H9 (cell line): ENCODE measurements at regions not wholly inside any gene's neighbourhood (a gene's known extent, or its start where the extent isn't known, plus 50 kb on each side); places are given as distances from the start of the nearest gene placed in this dataset.

Source experiments
- DNase-seq: peaks from one replicate; pipeline ENCODE4 v3.0.0-alpha.2; 2017
- H2AFZ ChIP-seq: one replicate; pipeline ENCODE4 v1.6.1; 2013; ENCODE audit warnings: mild to moderate bottlenecking, low read length, control low read depth, moderate library complexity
- H2AK5ac ChIP-seq: 2 replicates; pipeline ENCODE4 v1.6.1; 2013; ENCODE audit warnings: low read length, control low read depth, mixed read lengths; ENCODE audit not compliant: insufficient read length
- H2BK120ac ChIP-seq: one replicate; pipeline ENCODE4 v1.6.1; 2013; ENCODE audit warnings: low read depth, mild to moderate bottlenecking, low read length, control low read depth, inconsistent platforms; ENCODE audit not compliant: poor library complexity, severe bottlenecking
- H2BK12ac ChIP-seq: 2 replicates; pipeline ENCODE4 v1.6.1; 2013; ENCODE audit warnings: low read length, control low read depth, mixed read lengths, low read depth; ENCODE audit not compliant: insufficient read length
- H2BK15ac ChIP-seq: 2 replicates; pipeline ENCODE4 v1.6.1; 2013; ENCODE audit warnings: low read depth, low read length, control low read depth
- H2BK20ac ChIP-seq: one replicate; pipeline ENCODE4 v1.6.1; 2013; ENCODE audit warnings: low read depth, mild to moderate bottlenecking, low read length, control low read depth, inconsistent platforms; ENCODE audit not compliant: poor library complexity, severe bottlenecking
- H2BK5ac ChIP-seq: 2 replicates; pipeline ENCODE4 v1.6.1; 2013; ENCODE audit warnings: low read length, control low read depth, mixed read lengths; ENCODE audit not compliant: insufficient read length
- H3K14ac ChIP-seq: 2 replicates; pipeline ENCODE4 v1.6.1; 2013; ENCODE audit warnings: low read length, control low read depth; ENCODE audit not compliant: insufficient read depth
- H3K18ac ChIP-seq: 2 replicates; pipeline ENCODE4 v1.6.1; 2013; ENCODE audit warnings: low read depth, mild to moderate bottlenecking, mixed read lengths, low read length, control low read depth; ENCODE audit not compliant: insufficient read length
- H3K23ac ChIP-seq: 2 replicates; pipeline ENCODE4 v1.6.1; 2013; ENCODE audit warnings: low read length, control low read depth, mixed read lengths, low read depth; ENCODE audit not compliant: insufficient read length
- H3K23me2 ChIP-seq: 2 replicates; pipeline ENCODE4 v1.6.1; 2013; ENCODE audit warnings: low read depth, mild to moderate bottlenecking, mixed read lengths, low read length, control low read depth; ENCODE audit not compliant: insufficient read length, poor library complexity, severe bottlenecking
- H3K27ac ChIP-seq: 2 replicates; pipeline ENCODE4 v1.5.1; 2013; ENCODE audit warnings: low read length, control low read depth, mixed read lengths, low read depth; ENCODE audit not compliant: insufficient read length
- H3K27me3 ChIP-seq: 2 replicates; pipeline ENCODE4 v1.6.1; 2013; ENCODE audit warnings: low read length, control low read depth, inconsistent platforms; ENCODE audit not compliant: insufficient read depth
- H3K4ac ChIP-seq: 2 replicates; pipeline ENCODE4 v1.6.1; 2013; ENCODE audit warnings: low read depth, mild to moderate bottlenecking, control low read depth, inconsistent platforms, low read length, moderate library complexity
- H3K4me1 ChIP-seq: 2 replicates; pipeline ENCODE4 v1.6.1; 2013; ENCODE audit warnings: low read length, control low read depth, inconsistent platforms; ENCODE audit not compliant: insufficient read depth
- H3K4me2 ChIP-seq: 2 replicates; pipeline ENCODE4 v1.6.1; 2013; ENCODE audit warnings: low read length, control low read depth, mixed read lengths; ENCODE audit not compliant: insufficient read length, insufficient read depth
- H3K56ac ChIP-seq: 2 replicates; pipeline ENCODE4 v1.6.1; 2013; ENCODE audit warnings: low read depth, mild to moderate bottlenecking, mixed read lengths, low read length, control low read depth; ENCODE audit not compliant: insufficient read length
- H3K79me1 ChIP-seq: 2 replicates; pipeline ENCODE4 v1.6.1; 2013; ENCODE audit warnings: low read depth, mild to moderate bottlenecking, moderate library complexity, low read length, control low read depth, inconsistent platforms; ENCODE audit not compliant: insufficient read depth, poor library complexity, severe bottlenecking
- H3K79me2 ChIP-seq: 2 replicates; pipeline ENCODE4 v1.6.1; 2013; ENCODE audit warnings: low read length, control low read depth, inconsistent platforms; ENCODE audit not compliant: insufficient read depth
- H3K9ac ChIP-seq: 2 replicates; pipeline ENCODE4 v1.6.1; 2013; ENCODE audit warnings: low read length, control low read depth, mixed read lengths; ENCODE audit not compliant: insufficient read length; ENCODE audit errors: extremely low read depth
- H3K9me3 ChIP-seq: one replicate; pipeline ENCODE4 v1.6.1; 2013; ENCODE audit warnings: low read depth, low read length, inconsistent platforms; ENCODE audit not compliant: control insufficient read depth
- H3T11ph ChIP-seq: one replicate; pipeline ENCODE4 v1.6.1; 2013; ENCODE audit warnings: mild to moderate bottlenecking, low read length, control low read depth, inconsistent platforms
- H4K20me1 ChIP-seq: one replicate; pipeline ENCODE4 v1.6.1; 2013; ENCODE audit not compliant: control insufficient read depth, insufficient read length, insufficient read depth
- H4K5ac ChIP-seq: 2 replicates; pipeline ENCODE4 v1.6.1; 2013; ENCODE audit warnings: low read depth, mild to moderate bottlenecking, mixed read lengths, low read length, control low read depth; ENCODE audit not compliant: insufficient read length
- H4K8ac ChIP-seq: replicated peaks from 2 replicates; pipeline ENCODE4 v1.6.1; 2013; ENCODE audit warnings: low read length, control low read depth, mixed read lengths, low read depth; ENCODE audit not compliant: insufficient read length
- H4K91ac ChIP-seq: 2 replicates; pipeline ENCODE4 v1.6.1; 2013; ENCODE audit warnings: low read depth, mild to moderate bottlenecking, moderate library complexity, mixed read lengths, low read length, control low read depth; ENCODE audit not compliant: insufficient read length
- H3K27ac Mint-ChIP-seq, 3 experiments: 2 replicates in 2 of 3; 3 replicates in 1 of 3; pipeline ENCODE4 v1.8.0; 2020 to 2021; ENCODE audit warnings: mixed read lengths in 3 of 3, mild to moderate bottlenecking in 1 of 3, moderate library complexity in 1 of 3
- H3K27me3 Mint-ChIP-seq: 2 replicates; pipeline ENCODE4 v1.8.0; 2021; ENCODE audit warnings: low read depth, mild to moderate bottlenecking, moderate library complexity, mixed read lengths
- H3K36me3 Mint-ChIP-seq, 3 experiments: 2 replicates in 2 of 3; 3 replicates in 1 of 3; pipeline ENCODE4 v1.8.0; 2020 to 2021; ENCODE audit warnings: low read depth in 3 of 3, mixed read lengths in 3 of 3; ENCODE audit not compliant: insufficient read depth in 1 of 3
- H3K4me1 Mint-ChIP-seq, 2 experiments: 2 replicates each; pipeline ENCODE4 v1.8.0; 2020; ENCODE audit warnings: mixed read lengths in 2 of 2
- H3K4me3 Mint-ChIP-seq, 2 experiments: 2 replicates in 1 of 2; 3 replicates in 1 of 2; pipeline ENCODE4 v1.8.0; 2020 to 2021; ENCODE audit warnings: mild to moderate bottlenecking in 2 of 2, mixed read lengths in 2 of 2, moderate library complexity in 1 of 2
- H3K9me3 Mint-ChIP-seq, 2 experiments: 2 replicates in 1 of 2; 3 replicates in 1 of 2; pipeline ENCODE4 v1.8.0; 2020; ENCODE audit warnings: mild to moderate bottlenecking in 2 of 2, mixed read lengths in 2 of 2, moderate library complexity in 1 of 2
- WGBS: extraction: QIAGEN DNeasy Blood & Tissue Kit; methylation state at CpG from one replicate; pipeline ENCODE4 v1.1.7; 2013; ENCODE audit warnings: missing lambda C conversion rate, low lambda C conversion rate, mixed read lengths; ENCODE audit not compliant: insufficient read length; ENCODE audit errors: extremely low coverage; 5-methylcytosine and 5-hydroxymethylcytosine counted together
- TF ChIP-seq, protein P1 (sequence below): fragments of 200-600 bp; sonication (generic); conservative IDR thresholded peaks from 3 replicates; pipeline ENCODE4 v1.8.0; 2021; ENCODE audit warnings: antibody characterized with exemption, mild to moderate bottlenecking

DNA sequence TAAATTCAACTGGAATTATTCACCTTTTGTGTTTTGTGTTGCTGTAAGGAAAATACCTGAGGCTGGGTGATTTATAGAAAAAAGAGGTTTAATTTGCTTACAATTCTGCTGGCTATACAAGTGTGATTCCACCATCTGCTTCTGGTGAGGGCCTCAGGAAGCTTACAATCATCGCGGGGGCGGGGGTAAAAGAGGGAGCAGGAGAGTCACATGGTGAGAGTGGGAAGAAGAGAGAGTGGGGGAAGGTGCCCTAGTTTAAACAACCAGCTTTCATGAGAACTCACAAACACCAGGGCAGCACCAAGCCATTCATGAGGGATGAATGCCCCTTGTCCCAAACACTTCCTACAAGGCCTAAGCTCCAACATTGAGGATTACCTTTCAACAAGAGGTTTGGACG is 760.7 kb upstream of the PCDH9 start:
- no peaks in the 10 kb centered on the region for H3K9me3 ChIP-seq
- H4K5ac ChIP-seq, result no peak overlapping the region
- H3K27ac ChIP-seq, result no peak overlapping the region
- Mint-ChIP-seq H3K27me3 (no peaks in the 10 kb centered on the region), H3K9me3 (no peaks in the 10 kb centered on the region; a peak in 1 of 5 replicates), H3K27ac (no peak overlapping the region), H3K4me1 (no peaks in the 10 kb centered on the region), H3K36me3 (peaks cover 0 to 4% (median 0%) of the 10 kb centered on the region in 3 experiments; a peak in 1 of 7 replicates), H3K4me3 (no peak overlapping the region)
- H3K79me2 ChIP-seq, result no peaks in the 10 kb centered on the region
- H2AFZ ChIP-seq, result no peak overlapping the region
- H3K23me2 ChIP-seq, result no peaks in the 10 kb centered on the region
- H3K56ac ChIP-seq, result no peak overlapping the region
- no peak overlapping the region for H2BK12ac ChIP-seq
- no peak overlapping the region for H3K18ac ChIP-seq
- WGBS, result no CpG with 5 or more reads among the region's 4 CpGs
- H3K4me1 ChIP-seq, result no peaks in the 10 kb centered on the region
- H2BK120ac ChIP-seq, result no peak overlapping the region
- no peak overlapping the region for H3K14ac ChIP-seq
- TF ChIP-seq, protein P1, sequence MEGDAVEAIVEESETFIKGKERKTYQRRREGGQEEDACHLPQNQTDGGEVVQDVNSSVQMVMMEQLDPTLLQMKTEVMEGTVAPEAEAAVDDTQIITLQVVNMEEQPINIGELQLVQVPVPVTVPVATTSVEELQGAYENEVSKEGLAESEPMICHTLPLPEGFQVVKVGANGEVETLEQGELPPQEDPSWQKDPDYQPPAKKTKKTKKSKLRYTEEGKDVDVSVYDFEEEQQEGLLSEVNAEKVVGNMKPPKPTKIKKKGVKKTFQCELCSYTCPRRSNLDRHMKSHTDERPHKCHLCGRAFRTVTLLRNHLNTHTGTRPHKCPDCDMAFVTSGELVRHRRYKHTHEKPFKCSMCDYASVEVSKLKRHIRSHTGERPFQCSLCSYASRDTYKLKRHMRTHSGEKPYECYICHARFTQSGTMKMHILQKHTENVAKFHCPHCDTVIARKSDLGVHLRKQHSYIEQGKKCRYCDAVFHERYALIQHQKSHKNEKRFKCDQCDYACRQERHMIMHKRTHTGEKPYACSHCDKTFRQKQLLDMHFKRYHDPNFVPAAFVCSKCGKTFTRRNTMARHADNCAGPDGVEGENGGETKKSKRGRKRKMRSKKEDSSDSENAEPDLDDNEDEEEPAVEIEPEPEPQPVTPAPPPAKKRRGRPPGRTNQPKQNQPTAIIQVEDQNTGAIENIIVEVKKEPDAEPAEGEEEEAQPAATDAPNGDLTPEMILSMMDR, result no peak
- H3K4me2 ChIP-seq, result no peak overlapping the region
- H3K27me3 ChIP-seq, result no peaks in the 10 kb centered on the region
- H3T11ph ChIP-seq, result no peak overlapping the region
- no peak overlapping the region for H3K4ac ChIP-seq
- no peak overlapping the region for H2AK5ac ChIP-seq
- H4K91ac ChIP-seq, result no peak overlapping the region
- no peak overlapping the region for H3K23ac ChIP-seq
- H4K20me1 ChIP-seq, result no peaks in the 10 kb centered on the region
- H4K8ac ChIP-seq, result no peak overlapping the region
- no peak overlapping the region for H3K9ac ChIP-seq
- DNase-seq, result no peak
- H3K79me1 ChIP-seq, result no peaks in the 10 kb centered on the region
- no peak overlapping the region for H2BK15ac ChIP-seq
- H2BK5ac ChIP-seq, result no peak overlapping the region
- H2BK20ac ChIP-seq, result no peak overlapping the region
